Prostate gland (tissue), 2 donors: ENCODE measurements at regions not wholly inside any gene's neighbourhood (a gene's known extent, or its start where the extent isn't known, plus 50 kb on each side); places are given as distances from the start of the nearest gene placed in this dataset.

Experiments
- DNase-seq: peaks from one replicate; pipeline ENCODE4 v3.0.0-alpha.2; 2019; ENCODE audit warnings: low spot score
- H3K27ac ChIP-seq, 2 donors: fragments of 200-600 bp; sonication (generic); 2 replicates each; pipeline ENCODE4 v1.5.1; 2017 to 2019
- H3K27me3 ChIP-seq: fragments of 200-600 bp; sonication (generic); replicated peaks from 2 replicates; pipeline ENCODE4 v1.5.1; 2019; ENCODE audit not compliant: insufficient read depth
- H3K36me3 ChIP-seq, 2 donors: fragments of 200-600 bp; sonication (generic); 1 replicate in 1 of 2; 2 replicates in 1 of 2; pipeline versions ENCODE4 v1.5.1 to v1.8.1; 2017 to 2019
- H3K4me1 ChIP-seq: fragments of 200-600 bp; sonication (generic); replicated peaks from 2 replicates; pipeline ENCODE4 v1.5.1; 2019
- H3K4me3 ChIP-seq, 2 donors: fragments of 200-600 bp; sonication (generic); 2 replicates each; pipeline ENCODE4 v1.5.1; 2017 to 2019
- H3K9me3 ChIP-seq: fragments of 200-600 bp; sonication (generic); 2 replicates; pipeline ENCODE4 v1.5.1; 2017
- POLR2A ChIP-seq: fragments of 450-650 bp; IDR thresholded peaks from one replicate; pipeline ENCODE4 v1.6.1; 2016; ENCODE audit warnings: antibody characterized with exemption, mild to moderate bottlenecking
- POLR2AphosphoS5 ChIP-seq: sonication (generic); formaldehyde crosslinking; IDR thresholded peaks from one replicate; pipeline ENCODE4 v1.6.1; 2017; ENCODE audit warnings: antibody characterized with exemption
- WGBS: methylation state at CpG from one replicate; pipeline ENCODE4 v1.1.5; 2018; 5-methylcytosine and 5-hydroxymethylcytosine counted together
- intact Hi-C: fragments of 100-400 bp; cut with DNase I; formaldehyde crosslinking; loops from one replicate; pipeline ENCODE4 v1.14.2; 2022
- TF ChIP-seq, protein P1 (sequence below), 4 experiments: fragments of 200-600 bp in 2 of 4; fragments of 450-650 bp in 2 of 4; sonication (generic) in 2 of 4; IDR thresholded peaks; 1 replicate in 3 of 4; 2 replicates in 1 of 4; pipeline ENCODE4 v1.5.1; 2016 to 2019; ENCODE audit warnings: antibody characterized with exemption in 4 of 4, mild to moderate bottlenecking in 2 of 4, moderate library complexity in 2 of 4

DNA sequence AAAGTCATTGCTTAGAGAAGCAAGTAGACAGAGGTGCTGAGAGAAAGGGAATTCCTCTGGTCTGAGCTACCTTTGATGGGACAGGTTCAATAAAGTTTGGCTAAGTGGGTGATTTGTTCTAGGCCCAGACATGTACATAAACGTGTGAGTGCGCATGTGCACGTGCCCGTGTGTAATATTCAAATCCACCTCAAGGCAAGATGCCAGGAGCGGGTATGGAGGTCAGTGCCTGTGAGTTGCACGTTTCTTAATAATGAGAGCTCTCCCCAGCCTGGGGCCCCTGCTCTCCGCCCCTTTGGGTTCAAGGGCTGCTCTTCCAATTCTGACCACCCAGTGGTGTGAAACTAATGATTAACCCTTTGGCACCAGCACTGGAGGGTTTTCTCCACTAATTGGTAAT, 53.8 kb upstream of the LMO4 start:
- Histone ChIP-seq H3K36me3 (no peaks in the 10 kb centered on the region), H3K4me1 (no peaks in the 10 kb centered on the region), H3K9me3 (no peaks in the 10 kb centered on the region), H3K27ac (no peak overlapping the region), H3K4me3 (no peak overlapping the region), H3K27me3 (no peaks in the 10 kb centered on the region)
- intact Hi-C loops: no loop called here
- WGBS: 56% methylated on average over 7 of the region's 7 CpGs
- DNase-seq: no peak
- no peak for TF ChIP-seq POLR2A
- no peak for TF ChIP-seq POLR2AphosphoS5
- TF ChIP-seq, protein P1, sequence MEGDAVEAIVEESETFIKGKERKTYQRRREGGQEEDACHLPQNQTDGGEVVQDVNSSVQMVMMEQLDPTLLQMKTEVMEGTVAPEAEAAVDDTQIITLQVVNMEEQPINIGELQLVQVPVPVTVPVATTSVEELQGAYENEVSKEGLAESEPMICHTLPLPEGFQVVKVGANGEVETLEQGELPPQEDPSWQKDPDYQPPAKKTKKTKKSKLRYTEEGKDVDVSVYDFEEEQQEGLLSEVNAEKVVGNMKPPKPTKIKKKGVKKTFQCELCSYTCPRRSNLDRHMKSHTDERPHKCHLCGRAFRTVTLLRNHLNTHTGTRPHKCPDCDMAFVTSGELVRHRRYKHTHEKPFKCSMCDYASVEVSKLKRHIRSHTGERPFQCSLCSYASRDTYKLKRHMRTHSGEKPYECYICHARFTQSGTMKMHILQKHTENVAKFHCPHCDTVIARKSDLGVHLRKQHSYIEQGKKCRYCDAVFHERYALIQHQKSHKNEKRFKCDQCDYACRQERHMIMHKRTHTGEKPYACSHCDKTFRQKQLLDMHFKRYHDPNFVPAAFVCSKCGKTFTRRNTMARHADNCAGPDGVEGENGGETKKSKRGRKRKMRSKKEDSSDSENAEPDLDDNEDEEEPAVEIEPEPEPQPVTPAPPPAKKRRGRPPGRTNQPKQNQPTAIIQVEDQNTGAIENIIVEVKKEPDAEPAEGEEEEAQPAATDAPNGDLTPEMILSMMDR (IDR thresholded peaks at IDR 0.05): no peak

DNA sequence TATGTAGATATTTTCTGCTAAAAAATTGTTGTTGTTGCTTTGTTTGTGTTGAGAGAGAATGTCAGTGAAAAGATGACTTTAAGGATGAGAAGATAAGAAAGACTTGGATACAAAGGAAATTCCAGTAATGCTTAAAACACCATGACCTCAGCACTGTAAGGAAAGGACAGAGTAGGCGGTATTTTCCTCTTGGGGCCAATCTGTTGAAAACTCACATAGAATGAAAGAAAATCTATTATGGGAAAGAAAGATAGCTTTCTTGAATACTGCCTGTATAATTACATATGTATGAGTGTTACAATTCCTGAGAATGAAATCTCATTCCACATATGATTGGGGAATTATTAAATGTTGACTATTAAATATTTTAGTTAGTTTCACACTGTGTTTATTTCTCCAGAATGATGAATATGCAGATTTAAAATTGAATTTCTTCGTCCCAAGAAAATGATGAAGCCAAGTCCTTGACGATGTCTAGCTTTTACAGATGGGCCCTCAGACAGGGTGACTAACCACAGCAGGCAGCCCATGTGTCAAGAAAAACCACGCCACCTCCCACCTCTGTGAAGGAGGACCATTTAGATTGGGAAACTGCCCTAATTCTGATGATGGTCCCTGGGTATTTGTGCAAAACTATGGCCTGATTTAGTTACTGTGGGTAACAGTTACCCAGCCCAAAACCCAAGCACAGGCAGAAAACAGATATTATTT, 49.7 kb upstream of the LMO4 start:
- WGBS: 83% methylated on average over 4 of the region's 4 CpGs
- Histone ChIP-seq H3K4me3 (no peak overlapping the region), H3K4me1 (no peaks in the 10 kb centered on the region), H3K9me3 (no peaks in the 10 kb centered on the region), H3K27me3 (no peaks in the 10 kb centered on the region), H3K36me3 (no peaks in the 10 kb centered on the region), H3K27ac (no peak overlapping the region)
- intact Hi-C loops: no loop called here
- TF ChIP-seq, protein P1 (IDR thresholded peaks at IDR 0.05): no peak
- no peak for TF ChIP-seq POLR2AphosphoS5
- TF ChIP-seq POLR2A: no peak
- no peak for DNase-seq
